Peyer's patch (tissue), 4 donors: ENCODE measurements at regions not wholly inside any gene's neighbourhood (a gene's known extent, or its start where the extent isn't known, plus 50 kb on each side); places are given as distances from the start of the nearest gene placed in this dataset.

Experiments
- DNase-seq, 3 donors: peaks; one replicate each; pipeline ENCODE4 v3.0.0-alpha.2; 2017 to 2019
- H3K27ac ChIP-seq, 4 donors: fragments of 200-600 bp; sonication (generic); one replicate each; pipeline ENCODE4 v1.5.1; 2016 to 2019
- H3K27me3 ChIP-seq, 2 donors: fragments of 200-600 bp; sonication (generic); one replicate each; pipeline ENCODE4 v1.5.1; 2019
- H3K36me3 ChIP-seq, 3 donors: fragments of 200-600 bp; sonication (generic); one replicate each; pipeline ENCODE4 v1.5.1; 2016 to 2019
- H3K4me1 ChIP-seq, 4 donors: fragments of 200-600 bp; sonication (generic); one replicate each; pipeline ENCODE4 v1.5.1; 2016 to 2019
- H3K4me3 ChIP-seq, 4 donors: fragments of 200-600 bp; sonication (generic); 1 replicate in 3 of 4; 2 replicates in 1 of 4; pipeline ENCODE4 v1.5.1; 2016 to 2019; ENCODE audit warnings: mild to moderate bottlenecking in 1 of 4
- H3K9me3 ChIP-seq, 4 donors: fragments of 200-600 bp; sonication (generic); one replicate each; pipeline ENCODE4 v1.5.1; 2016 to 2019; ENCODE audit warnings: mild to moderate bottlenecking in 1 of 4
- CTCF ChIP-seq, 6 experiments: fragments of 450-650 bp in 4 of 6; fragments of 200-600 bp in 2 of 6; sonication (generic) in 1 of 6; IDR thresholded peaks; one replicate each; pipeline ENCODE4 v1.5.1; 2017 to 2019; ENCODE audit warnings: antibody characterized with exemption in 6 of 6, mild to moderate bottlenecking in 3 of 6, moderate library complexity in 1 of 6
- POLR2A ChIP-seq, 2 donors: fragments of 450-650 bp; IDR thresholded peaks; one replicate each; pipeline ENCODE4 v1.5.1; 2017; ENCODE audit warnings: antibody characterized with exemption in 2 of 2, mild to moderate bottlenecking in 2 of 2, moderate library complexity in 2 of 2

DNA sequence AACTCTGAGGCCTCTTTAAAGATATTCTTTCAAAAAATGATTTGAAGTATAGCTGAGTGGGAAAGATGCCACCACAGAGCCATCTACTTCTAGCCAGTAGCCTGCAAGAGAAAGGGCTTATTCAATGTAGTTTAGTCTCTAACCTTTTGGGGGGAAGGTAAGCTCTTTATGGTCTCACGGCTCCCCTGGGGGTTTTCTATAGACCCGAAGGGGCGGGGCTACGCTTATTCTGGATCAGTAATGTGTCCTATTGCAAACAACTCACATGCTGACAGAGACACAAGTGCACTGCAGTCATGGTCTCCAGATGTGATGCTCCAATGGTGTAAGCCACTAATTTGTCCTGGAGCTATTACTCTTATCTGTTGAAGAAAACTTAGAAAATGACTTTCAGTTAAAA lies 53.4 kb upstream of the RPS23 start:
- TF ChIP-seq CTCF (IDR thresholded peaks at IDR 0.05) (no peak), POLR2A (IDR thresholded peaks at IDR 0.05) (no peak)
- H3K9me3 ChIP-seq, result no peaks in the 10 kb centered on the region
- DNase-seq, result no peak
- H3K36me3 ChIP-seq, result no peaks in the 10 kb centered on the region
- H3K4me3 ChIP-seq, result no peak overlapping the region
- no peak overlapping the region for H3K27ac ChIP-seq
- H3K4me1 ChIP-seq, result no peaks in the 10 kb centered on the region
- no peaks in the 10 kb centered on the region for H3K27me3 ChIP-seq

DNA sequence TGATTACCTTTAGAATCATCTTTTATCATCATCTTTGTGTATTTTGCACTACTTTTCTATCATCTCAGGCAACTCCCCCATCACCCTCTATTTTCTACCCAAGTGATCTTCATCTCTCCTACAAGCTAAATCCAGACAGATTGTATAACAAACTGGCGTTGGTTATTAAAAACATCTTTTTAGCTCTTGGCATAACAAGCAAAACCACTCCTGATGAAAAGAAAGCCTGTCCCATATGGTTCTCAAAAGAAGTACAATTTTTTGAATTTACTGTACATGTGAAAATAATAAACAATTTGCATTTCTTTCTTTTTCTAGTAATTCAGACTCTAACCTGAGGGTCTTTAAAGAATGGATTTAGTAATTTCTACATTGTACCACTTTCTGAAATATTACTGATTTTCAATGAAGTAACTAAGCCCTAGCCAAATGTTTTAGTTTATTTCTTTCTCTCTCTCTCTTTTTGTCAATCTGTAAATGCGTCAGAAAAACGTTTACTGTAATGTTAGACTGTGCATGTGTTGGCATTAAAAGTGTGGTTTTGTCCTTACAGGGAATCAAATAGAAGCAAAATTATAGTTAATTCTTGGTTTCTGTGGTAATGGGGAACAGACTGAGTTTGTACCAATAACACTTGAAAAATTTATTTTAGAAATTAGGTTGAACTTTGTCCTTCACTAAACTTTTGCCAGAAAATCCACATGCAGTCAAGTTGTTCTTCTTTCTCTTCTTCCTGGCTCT lies 52.5 kb upstream of the RPS23 start:
- Histone ChIP-seq H3K27me3 (no peaks in the 10 kb centered on the region), H3K36me3 (no peaks in the 10 kb centered on the region), H3K27ac (no peak overlapping the region), H3K4me1 (no peaks in the 10 kb centered on the region), H3K4me3 (no peak overlapping the region), H3K9me3 (no peaks in the 10 kb centered on the region)
- no peak for DNase-seq
- no peak for TF ChIP-seq CTCF (IDR thresholded peaks at IDR 0.05)
- no peak for TF ChIP-seq POLR2A (IDR thresholded peaks at IDR 0.05)

DNA sequence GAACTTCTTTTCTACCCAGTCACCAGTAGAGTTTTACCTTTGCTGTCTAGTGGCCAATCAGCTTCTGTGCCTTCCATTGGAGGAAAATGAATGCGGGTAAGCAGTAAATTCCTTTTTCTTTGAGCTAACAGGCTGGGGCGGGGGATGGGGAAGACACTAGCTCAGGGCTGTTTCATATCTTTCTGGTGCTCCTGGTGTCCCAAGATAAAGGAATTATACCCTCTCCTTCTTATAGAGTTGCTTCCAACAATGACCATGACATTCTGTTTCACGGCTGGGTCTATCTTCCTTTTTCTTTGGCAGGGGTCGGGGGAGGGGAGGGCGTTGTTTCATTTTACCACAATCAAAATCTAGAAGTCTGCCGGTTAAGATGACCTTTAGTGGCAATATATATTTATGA lies 51.2 kb upstream of the RPS23 start:
- no peaks in the 10 kb centered on the region for H3K4me1 ChIP-seq
- no peak for DNase-seq
- no peaks in the 10 kb centered on the region for H3K36me3 ChIP-seq
- no peaks in the 10 kb centered on the region for H3K27me3 ChIP-seq
- TF ChIP-seq CTCF (IDR thresholded peaks at IDR 0.05) (no peak), POLR2A (IDR thresholded peaks at IDR 0.05) (no peak)
- H3K9me3 ChIP-seq, result no peaks in the 10 kb centered on the region
- H3K27ac ChIP-seq, result no peak overlapping the region
- H3K4me3 ChIP-seq, result no peak overlapping the region
